T-cell (primary cell): ENCODE measurements at regions not wholly inside any gene's neighbourhood (a gene's known extent, or its start where the extent isn't known, plus 50 kb on each side); places are given as distances from the start of the nearest gene placed in this dataset.
"Not testable (repeated sequence)": the region's sequence is repeated elsewhere in the genome, so short reads cannot be mapped to it uniquely, and the experiment has no call there.

Experiments
- ATAC-seq, 4 experiments: fragments of 200-7000 bp in 3 of 4; fragments of 150-1000 bp in 1 of 4; cut with Tn5 transposase; replicated peaks in 1 of 4; 1 replicate in 3 of 4; 2 replicates in 1 of 4; pipeline ENCODE4 v1.10.0; 2021; ENCODE audit warnings: moderate library complexity in 3 of 4, mild to moderate bottlenecking in 2 of 4, moderate number of reproducible peaks in 1 of 4
- CTCF ChIA-PET, 2 donors: fragments of 300-600 bp; sonication (Branson Sonifier 250); formaldehyde crosslinking; loops; one replicate each; lab custom pipeline; 2022; ENCODE audit warnings: antibody characterized with exemption in 2 of 2; lab: Charles Lee
- POLR2A ChIA-PET, 2 donors: fragments of 300-600 bp; sonication (Branson Sonifier 250); formaldehyde crosslinking; loops; one replicate each; lab custom pipeline; 2022; ENCODE audit warnings: antibody characterized with exemption in 2 of 2; lab: Charles Lee
- DNase-seq, 35 experiments: peaks; one replicate each; pipeline versions ENCODE4 v3.0.0 to v3.0.0-alpha.2; 2013 to 2023
- H3K27ac ChIP-seq: one replicate; pipeline ENCODE4 v1.5.1; 2013; ENCODE audit warnings: low read length
- H3K27me3 ChIP-seq, 2 experiments: replicated peaks in 1 of 2; 1 replicate in 1 of 2; 2 replicates in 1 of 2; pipeline versions ENCODE4 v1.6.1 to v1.7.0; 2013; ENCODE audit warnings: low read length in 1 of 2, mixed read lengths in 1 of 2; ENCODE audit not compliant: control insufficient read depth in 2 of 2, insufficient read depth in 2 of 2; ENCODE audit errors: extremely low read depth in 1 of 2
- H3K36me3 ChIP-seq, 2 donors: 1 replicate in 1 of 2; 2 replicates in 1 of 2; pipeline versions ENCODE4 v1.6.1 to v1.7.0; 2013; ENCODE audit warnings: low read length in 1 of 2; ENCODE audit not compliant: control insufficient read depth in 2 of 2, insufficient read depth in 1 of 2; ENCODE audit errors: extremely low read depth in 1 of 2
- H3K4me1 ChIP-seq, 2 experiments: 1 replicate in 1 of 2; 2 replicates in 1 of 2; pipeline versions ENCODE4 v1.6.1 to v1.7.0; 2013; ENCODE audit warnings: low read length in 2 of 2, mixed read lengths in 1 of 2; ENCODE audit not compliant: insufficient read depth in 2 of 2, control insufficient read depth in 1 of 2; ENCODE audit errors: extremely low read depth in 1 of 2
- H3K4me3 ChIP-seq, 2 donors: 1 replicate in 1 of 2; 2 replicates in 1 of 2; pipeline versions ENCODE4 v1.5.1 to v1.7.0; 2013; ENCODE audit warnings: mild to moderate bottlenecking in 2 of 2, low read length in 1 of 2, moderate library complexity in 1 of 2; ENCODE audit not compliant: control insufficient read depth in 1 of 2; ENCODE audit errors: extremely low read depth in 1 of 2
- H3K9me3 ChIP-seq: 2 replicates; pipeline ENCODE4 v1.7.0; 2013
- H3K27ac Mint-ChIP-seq, 2 donors: one replicate each; pipeline ENCODE4 v1.8.0; 2020 to 2021; ENCODE audit warnings: mild to moderate bottlenecking in 2 of 2, mixed read lengths in 2 of 2
- H3K27me3 Mint-ChIP-seq, 2 donors: one replicate each; pipeline ENCODE4 v1.8.0; 2021 to 2022; ENCODE audit warnings: mixed read lengths in 2 of 2
- H3K36me3 Mint-ChIP-seq: one replicate; pipeline ENCODE4 v1.8.0; 2021; ENCODE audit warnings: mixed read lengths
- H3K4me1 Mint-ChIP-seq, 3 donors: one replicate each; pipeline ENCODE4 v1.8.0; 2020 to 2022; ENCODE audit warnings: mixed read lengths in 3 of 3, mild to moderate bottlenecking in 1 of 3
- H3K4me3 Mint-ChIP-seq, 3 donors: one replicate each; pipeline ENCODE4 v1.8.0; 2020 to 2022; ENCODE audit warnings: mild to moderate bottlenecking in 3 of 3, mixed read lengths in 3 of 3, moderate library complexity in 3 of 3
- H3K9me3 Mint-ChIP-seq, 3 donors: one replicate each; pipeline ENCODE4 v1.8.0; 2020 to 2022; ENCODE audit warnings: mixed read lengths in 3 of 3
- WGBS: methylation state at CpG from one replicate; pipeline ENCODE4 v1.1.5; 2013; ENCODE audit warnings: missing lambda C conversion rate; ENCODE audit not compliant: insufficient coverage; 5-methylcytosine and 5-hydroxymethylcytosine counted together

DNA sequence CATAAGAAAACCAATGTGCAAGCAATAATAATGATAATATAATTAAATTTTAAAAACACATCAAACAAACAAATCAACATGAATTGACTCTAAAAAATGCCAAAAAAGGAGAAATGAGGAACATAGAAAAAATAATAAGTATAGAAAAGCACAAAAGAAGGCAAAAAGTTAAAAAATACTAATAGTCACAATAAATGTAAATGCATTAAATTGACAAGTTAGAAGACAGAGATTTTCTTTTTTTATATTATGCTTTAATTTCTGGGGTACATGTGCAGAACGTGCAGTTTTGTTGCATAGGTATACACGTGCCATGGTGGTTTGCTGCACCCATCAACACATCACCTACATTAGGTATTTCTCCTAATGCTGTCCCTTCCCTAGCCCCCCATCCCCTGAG lies 767.0 kb downstream of the ADCYAP1 start:
- DNase-seq, H3K36me3 ChIP-seq, H3K27me3 Mint-ChIP-seq, H3K9me3 Mint-ChIP-seq, H3K27ac ChIP-seq, H3K36me3 Mint-ChIP-seq, H3K27me3 ChIP-seq, H3K4me3 Mint-ChIP-seq, H3K9me3 ChIP-seq, ATAC-seq, H3K4me1 ChIP-seq, CTCF ChIA-PET, H3K27ac Mint-ChIP-seq, POLR2A ChIA-PET, H3K4me1 Mint-ChIP-seq, H3K4me3 ChIP-seq: not testable (repeated sequence)
- no CpG with 5 or more reads among the region's 2 CpGs for WGBS

DNA sequence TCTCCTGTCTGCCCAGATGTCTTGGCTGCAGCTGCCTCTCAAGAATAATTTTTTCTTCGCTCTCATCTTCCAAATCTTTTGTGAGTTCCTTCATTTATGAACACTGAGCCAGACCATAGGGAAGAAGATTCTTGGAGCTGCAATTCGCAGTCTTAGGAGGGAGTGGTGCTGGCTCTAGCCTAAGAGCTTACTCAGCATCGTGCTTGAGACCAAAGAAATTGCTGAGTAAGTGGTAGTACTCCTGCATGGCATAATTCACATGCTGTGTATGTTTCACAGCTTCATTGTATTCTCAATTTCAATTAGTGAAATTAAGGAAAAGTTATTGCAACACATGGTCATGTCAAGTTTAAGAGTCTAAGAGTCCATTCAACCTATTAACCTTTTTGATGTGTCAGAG lies 771.7 kb downstream of the ADCYAP1 start:
- no peak overlapping the region for H3K27ac Mint-ChIP-seq
- ATAC-seq = no peak
- H3K9me3 Mint-ChIP-seq = peaks cover 0 to 5% (median 3%) of the 10 kb centered on the region in 3 donors
- no peaks in the 10 kb centered on the region for H3K9me3 ChIP-seq
- POLR2A ChIA-PET = no interaction called here
- no peaks in the 10 kb centered on the region for H3K4me1 Mint-ChIP-seq
- no peak overlapping the region for H3K4me3 ChIP-seq
- CTCF ChIA-PET = no interaction called here
- DNase-seq = no peak
- H3K4me3 Mint-ChIP-seq = no peak overlapping the region
- no peaks in the 10 kb centered on the region for H3K36me3 ChIP-seq
- H3K27ac ChIP-seq = no peak overlapping the region
- no peaks in the 10 kb centered on the region for H3K27me3 ChIP-seq
- H3K27me3 Mint-ChIP-seq = no peaks in the 10 kb centered on the region
- no peaks in the 10 kb centered on the region for H3K4me1 ChIP-seq
- H3K36me3 Mint-ChIP-seq = no peaks in the 10 kb centered on the region
- WGBS = no CpG with 5 or more reads among the region's 3 CpGs

GRCh38 chr18:1680108-1680507 lies 775.4 kb downstream of the ADCYAP1 start:
- no CpG with 5 or more reads among the region's 1 CpG for WGBS
- no peaks in the 10 kb centered on the region for H3K4me1 Mint-ChIP-seq
- Histone ChIP-seq H3K9me3 (no peaks in the 10 kb centered on the region), H3K27me3 (no peaks in the 10 kb centered on the region), H3K36me3 (no peaks in the 10 kb centered on the region), H3K27ac (no peak overlapping the region), H3K4me1 (no peaks in the 10 kb centered on the region), H3K4me3 (no peak overlapping the region)
- ATAC-seq = no peak
- DNase-seq = no peak
- CTCF ChIA-PET = no interaction called here
- no peaks in the 10 kb centered on the region for H3K27me3 Mint-ChIP-seq
- H3K36me3 Mint-ChIP-seq = no peaks in the 10 kb centered on the region
- peaks cover 0 to 6% (median 0%) of the 10 kb centered on the region in 3 donors for H3K9me3 Mint-ChIP-seq
- no peak overlapping the region for H3K27ac Mint-ChIP-seq
- POLR2A ChIA-PET = no interaction called here
- no peak overlapping the region for H3K4me3 Mint-ChIP-seq

DNA sequence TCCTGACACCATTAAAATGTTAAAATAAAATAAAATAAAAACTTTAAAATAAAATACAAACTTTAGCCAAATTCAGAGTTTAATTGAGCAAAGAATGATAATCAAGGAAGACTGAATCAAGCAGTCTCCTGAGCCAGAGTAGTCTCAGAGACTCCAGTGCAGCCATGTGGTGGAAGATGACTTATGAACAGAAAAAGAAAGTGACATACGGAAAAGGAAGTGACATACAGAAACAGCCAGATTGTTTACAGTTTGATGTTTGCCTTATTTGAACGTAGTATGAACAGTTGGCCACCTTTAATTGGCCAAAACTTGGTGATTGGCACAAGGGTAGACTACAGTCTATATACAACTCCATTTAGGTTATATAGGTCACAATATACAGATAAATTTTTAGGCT lies 787.2 kb downstream of the ADCYAP1 start:
- no peak for ATAC-seq
- CTCF ChIA-PET = no interaction called here
- no peak for DNase-seq
- no peak overlapping the region for H3K4me3 Mint-ChIP-seq
- Histone ChIP-seq H3K4me3 (no peak overlapping the region), H3K27me3 (no peaks in the 10 kb centered on the region), H3K36me3 (no peaks in the 10 kb centered on the region), H3K27ac (no peak overlapping the region), H3K4me1 (no peaks in the 10 kb centered on the region), H3K9me3 (no peaks in the 10 kb centered on the region)
- no peaks in the 10 kb centered on the region for H3K36me3 Mint-ChIP-seq
- H3K9me3 Mint-ChIP-seq = peaks cover 8 to 12% (median 10%) of the 10 kb centered on the region in 3 donors
- no peaks in the 10 kb centered on the region for H3K27me3 Mint-ChIP-seq
- POLR2A ChIA-PET = interaction anchor here in 1 of 2 donors (0.6 kb wide), 1 partner anchor 1432 kb away, joined by 4 read pairs; no protein-coding TSS in a partner anchor
- H3K4me1 Mint-ChIP-seq = no peaks in the 10 kb centered on the region
- no peak overlapping the region for H3K27ac Mint-ChIP-seq
- no CpG with 5 or more reads among the region's 2 CpGs for WGBS

GRCh38 chr18:1708006-1708405 lies 803.3 kb downstream of the ADCYAP1 start:
- H3K36me3 Mint-ChIP-seq = no peaks in the 10 kb centered on the region
- no peaks in the 10 kb centered on the region for H3K9me3 ChIP-seq
- H3K4me3 Mint-ChIP-seq = no peak overlapping the region
- H3K4me3 ChIP-seq = no peak overlapping the region
- no peaks in the 10 kb centered on the region for H3K27me3 ChIP-seq
- ChIA-PET POLR2A (no interaction called here), CTCF (no interaction called here)
- H3K4me1 ChIP-seq = no peaks in the 10 kb centered on the region
- no peak for DNase-seq
- no peaks in the 10 kb centered on the region for H3K27me3 Mint-ChIP-seq
- no peak overlapping the region for H3K27ac Mint-ChIP-seq
- H3K27ac ChIP-seq = no peak overlapping the region
- H3K9me3 Mint-ChIP-seq = peaks cover 0 to 6% (median 0%) of the 10 kb centered on the region in 3 donors
- no peaks in the 10 kb centered on the region for H3K36me3 ChIP-seq
- no peak for ATAC-seq
- no CpG with 5 or more reads among the region's 2 CpGs for WGBS
- no peaks in the 10 kb centered on the region for H3K4me1 Mint-ChIP-seq

DNA sequence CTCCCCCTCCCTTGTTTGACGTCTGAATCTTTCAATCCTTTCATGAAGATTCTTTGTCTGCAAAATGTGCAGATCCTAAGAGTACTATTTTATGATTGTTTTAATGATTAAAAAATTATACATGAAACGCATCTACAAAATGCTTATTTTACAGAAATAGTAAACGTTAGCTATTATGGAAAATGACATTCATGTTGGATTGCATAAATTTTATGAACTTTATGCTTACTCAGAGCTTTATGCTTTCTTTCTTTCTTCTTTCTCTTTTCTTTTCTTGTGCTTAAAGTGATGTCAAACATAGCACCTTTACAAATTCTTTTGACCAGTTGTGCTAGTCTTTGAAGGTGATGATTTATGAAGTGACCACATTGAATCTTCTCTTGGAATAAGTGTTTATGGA lies 805.4 kb downstream of the ADCYAP1 start:
- no peaks in the 10 kb centered on the region for H3K4me1 Mint-ChIP-seq
- H3K27me3 Mint-ChIP-seq = no peaks in the 10 kb centered on the region
- no peak overlapping the region for H3K4me3 Mint-ChIP-seq
- Histone ChIP-seq H3K27me3 (no peaks in the 10 kb centered on the region), H3K27ac (no peak overlapping the region), H3K36me3 (no peaks in the 10 kb centered on the region), H3K4me1 (no peaks in the 10 kb centered on the region), H3K9me3 (no peaks in the 10 kb centered on the region), H3K4me3 (no peak overlapping the region)
- no peaks in the 10 kb centered on the region for H3K36me3 Mint-ChIP-seq
- no peak for DNase-seq
- ChIA-PET CTCF (no interaction called here), POLR2A (no interaction called here)
- ATAC-seq = no peak
- no CpG with 5 or more reads among the region's 3 CpGs for WGBS
- H3K9me3 Mint-ChIP-seq = no peaks in the 10 kb centered on the region
- H3K27ac Mint-ChIP-seq = no peak overlapping the region

- peaks cover 0 to 6% (median 3%) of the 10 kb centered on the region in 3 donors for H3K9me3 Mint-ChIP-seq
- H3K27ac ChIP-seq = no peak overlapping the region
- no peaks in the 10 kb centered on the region for H3K27me3 ChIP-seq
- no peaks in the 10 kb centered on the region for H3K27me3 Mint-ChIP-seq
- ATAC-seq (no peak), DNase-seq (no peak)
- no peaks in the 10 kb centered on the region for H3K9me3 ChIP-seq
- H3K4me1 Mint-ChIP-seq = no peaks in the 10 kb centered on the region
- no peak overlapping the region for H3K4me3 ChIP-seq
- ChIA-PET POLR2A (no interaction called here), CTCF (no interaction called here)
- H3K36me3 Mint-ChIP-seq = no peaks in the 10 kb centered on the region
- no peaks in the 10 kb centered on the region for H3K36me3 ChIP-seq
- H3K27ac Mint-ChIP-seq = no peak overlapping the region
- H3K4me1 ChIP-seq = no peaks in the 10 kb centered on the region
- H3K4me3 Mint-ChIP-seq = no peak overlapping the region
- WGBS = 93% methylated on average over 2 of the region's 3 CpGs
These were observed 827.5 kb downstream of the ADCYAP1 start for GRCh38 chr18:1732143-1732542.
